ENCODE measurements at regions not wholly inside any gene's neighbourhood (a gene's known extent, or its start where the extent isn't known, plus 50 kb on each side); places are given as distances from the start of the nearest gene placed in this dataset.

- DNase-seq = no peak
Measured at GRCh38 chr9:26735160-26735559, 157.4 kb downstream of the CAAP1 start.

- no peak for DNase-seq
Measured at GRCh38 chr9:26729187-26729586, 163.4 kb downstream of the CAAP1 start.

- no peak for DNase-seq
Measured at GRCh38 chr9:26727471-26727870, 165.1 kb downstream of the CAAP1 start.

GRCh38 chr9:26725573-26725972, 167.0 kb downstream of the CAAP1 start:
- DNase-seq = no peak

GRCh38 chr9:26723486-26723885, 169.1 kb downstream of the CAAP1 start:
- peak; percentile 75 for DNase-seq

GRCh38 chr9:26722755-26723154, 169.8 kb downstream of the CAAP1 start:
- no peak for DNase-seq

- no peak for DNase-seq
Measured at GRCh38 chr9:26710008-26710407, 182.6 kb downstream of the CAAP1 start.

GRCh38 chr9:26706223-26706622, 186.4 kb downstream of the CAAP1 start:
- no peak for DNase-seq

GRCh38 chr9:26695298-26695622, 197.3 kb downstream of the CAAP1 start:
- no peak for DNase-seq

GRCh38 chr9:26694381-26695297, 198.0 kb downstream of the CAAP1 start:
- no peak for DNase-seq

- no peak for DNase-seq
Measured at GRCh38 chr9:26689041-26689440, 203.6 kb downstream of the CAAP1 start.

- DNase-seq = no peak
Measured at GRCh38 chr9:26687421-26687820, 205.2 kb downstream of the CAAP1 start.

- no peak for DNase-seq
Measured at GRCh38 chr9:26685818-26686217, 206.8 kb downstream of the CAAP1 start.

GRCh38 chr9:26684029-26684428, 208.6 kb downstream of the CAAP1 start:
- DNase-seq = no peak

- DNase-seq = no peak
Measured at GRCh38 chr9:26682796-26683496, 209.7 kb downstream of the CAAP1 start.

- no peak for DNase-seq
Measured at GRCh38 chr9:26682041-26682440, 210.6 kb downstream of the CAAP1 start.

GRCh38 chr9:26677965-26678706, 214.5 kb downstream of the CAAP1 start:
- no peak for DNase-seq

- DNase-seq = no peak
Measured at GRCh38 chr9:26675035-26675434, 217.6 kb downstream of the CAAP1 start.

- DNase-seq = no peak
Measured at GRCh38 chr9:26673261-26673660, 219.3 kb downstream of the CAAP1 start.

GRCh38 chr9:26669701-26670670, 222.6 kb downstream of the CAAP1 start:
- no peak for DNase-seq

- no peak for DNase-seq
Measured at GRCh38 chr9:26667882-26668281, 224.7 kb downstream of the CAAP1 start.

GRCh38 chr9:26665666-26666065, 226.9 kb downstream of the CAAP1 start:
- no peak for DNase-seq

All from NCI-H1694 (cell line).